ENCODE measurements at regions not wholly inside any gene's neighbourhood (a gene's known extent, or its start where the extent isn't known, plus 50 kb on each side); places are given as distances from the start of the nearest gene placed in this dataset.
"Not testable (repeated sequence)": the region's sequence is repeated elsewhere in the genome, so short reads cannot be mapped to it uniquely, and the experiment has no call there.

DNA sequence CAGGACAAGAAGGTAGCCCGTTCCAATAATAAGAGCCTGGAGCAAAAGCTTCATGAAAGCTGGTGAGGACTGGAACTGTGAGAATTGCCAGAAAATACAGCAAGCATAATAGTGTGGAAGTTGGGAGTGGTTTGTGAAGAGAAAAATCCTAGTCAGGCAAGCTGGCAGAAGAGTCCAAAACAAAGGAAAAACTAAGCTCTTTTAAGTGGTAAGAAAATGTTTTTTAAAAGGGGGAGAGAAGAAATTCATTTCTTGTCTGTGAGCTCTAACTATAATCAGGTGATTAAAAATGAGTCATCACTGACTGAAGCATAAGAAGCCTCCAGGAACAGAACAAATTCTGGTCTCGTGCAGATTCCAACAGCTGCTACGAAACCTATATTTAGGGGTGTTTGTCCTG lies 102.6 kb downstream of the CAAP1 start:
- DNase-seq (ENCODE audit: low read depth, low spot score), result peak; percentile 32

DNA sequence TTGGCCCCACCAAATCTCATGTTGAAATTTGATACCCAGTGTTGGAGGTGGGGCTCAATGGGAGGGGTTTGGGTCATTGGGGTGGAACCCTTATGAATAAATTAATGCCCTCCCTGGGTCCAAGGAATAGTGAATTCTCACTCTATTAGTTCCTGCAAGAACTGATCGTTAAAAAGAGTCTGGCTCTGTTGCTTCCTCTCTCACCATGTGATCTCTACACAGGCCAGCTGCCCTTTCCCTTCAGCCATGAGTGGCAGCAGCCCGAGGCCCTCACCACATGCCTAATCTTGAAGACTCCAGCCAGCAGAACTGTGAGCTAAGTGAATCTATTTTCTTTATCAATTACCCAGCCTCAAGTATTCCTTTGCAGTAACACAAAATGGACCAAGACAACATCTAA lies 106.0 kb downstream of the CAAP1 start:
- no peak for DNase-seq (ENCODE audit: low read depth, low spot score)

DNA sequence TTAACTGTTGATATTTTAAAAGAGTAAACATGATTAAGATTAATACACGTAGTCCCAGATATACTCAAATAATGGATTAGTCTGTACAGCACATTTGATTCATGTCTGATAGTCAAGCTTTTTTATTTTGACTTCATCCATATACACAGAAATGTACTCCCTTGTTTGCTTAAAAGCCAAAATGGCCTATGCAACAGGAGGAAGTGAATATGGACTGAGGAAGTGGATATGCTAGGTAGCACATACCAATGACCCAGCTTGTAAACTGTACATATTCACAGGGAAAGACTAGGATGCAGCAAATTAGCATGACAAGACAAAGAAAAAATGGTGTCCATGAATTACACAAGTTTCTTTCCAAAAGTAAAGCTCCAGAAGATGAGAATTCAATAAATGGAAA lies 109.7 kb downstream of the CAAP1 start:
- DNase-seq (ENCODE audit: low read depth, low spot score), result no peak

DNA sequence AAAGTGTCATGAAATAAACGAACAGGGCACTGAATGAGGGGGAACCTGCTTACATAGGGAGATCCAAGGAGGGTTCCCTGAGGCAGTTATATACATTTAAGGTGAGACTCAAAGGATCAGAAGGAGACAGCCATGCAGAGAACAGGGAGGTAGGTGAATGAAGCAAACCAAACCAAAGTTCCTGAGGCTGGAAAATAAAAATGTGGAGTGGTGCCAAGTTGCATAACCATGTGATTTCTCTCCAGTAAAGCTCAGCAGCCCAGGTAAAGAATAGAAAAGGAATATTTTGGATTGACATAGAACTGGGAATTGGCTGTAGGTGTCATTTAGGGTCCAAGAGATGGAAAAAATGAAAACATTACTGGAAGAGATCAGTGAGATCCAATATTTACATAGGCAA lies 110.7 kb downstream of the CAAP1 start:
- peak; percentile 14 for DNase-seq (ENCODE audit: low read depth, low spot score)

DNA sequence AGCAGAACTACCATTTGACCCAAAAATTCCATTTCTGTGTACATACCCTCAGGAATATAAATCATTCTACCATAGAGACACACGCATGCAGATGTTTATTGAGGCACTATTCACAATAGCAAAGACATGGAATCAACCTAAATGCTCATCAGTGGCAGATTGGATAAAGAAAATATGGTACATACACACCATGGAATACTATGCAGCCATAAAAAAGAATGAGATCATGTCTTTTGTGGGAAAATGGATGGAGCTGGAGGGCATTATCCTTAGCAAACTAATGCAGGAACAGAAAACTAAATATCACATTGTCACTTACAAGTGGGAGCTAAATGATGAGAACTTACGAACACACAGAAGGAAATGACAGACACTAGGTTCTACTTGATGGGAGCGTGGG lies 112.3 kb downstream of the CAAP1 start:
- DNase-seq (ENCODE audit: low read depth, low spot score), result not testable (repeated sequence)

DNA sequence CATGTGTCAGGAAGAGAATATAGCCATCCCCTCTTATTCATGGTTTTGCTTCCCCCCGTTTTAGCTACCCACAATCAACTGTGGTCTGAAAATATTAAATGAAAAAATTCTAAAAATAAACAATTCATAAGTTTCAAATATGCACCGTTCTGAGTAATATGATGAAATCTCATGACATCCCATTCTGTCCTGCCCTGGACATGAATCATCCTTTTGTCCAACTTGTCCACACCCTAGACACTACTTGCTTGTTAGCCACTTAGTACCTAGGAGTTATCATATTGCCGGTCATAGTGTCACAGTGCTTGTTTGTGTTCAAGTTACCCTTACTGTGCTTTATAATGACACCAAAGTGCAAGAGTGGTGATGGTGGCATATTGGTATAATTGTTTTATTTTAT lies 113.5 kb downstream of the CAAP1 start:
- no peak for DNase-seq (ENCODE audit: low read depth, low spot score)

DNA sequence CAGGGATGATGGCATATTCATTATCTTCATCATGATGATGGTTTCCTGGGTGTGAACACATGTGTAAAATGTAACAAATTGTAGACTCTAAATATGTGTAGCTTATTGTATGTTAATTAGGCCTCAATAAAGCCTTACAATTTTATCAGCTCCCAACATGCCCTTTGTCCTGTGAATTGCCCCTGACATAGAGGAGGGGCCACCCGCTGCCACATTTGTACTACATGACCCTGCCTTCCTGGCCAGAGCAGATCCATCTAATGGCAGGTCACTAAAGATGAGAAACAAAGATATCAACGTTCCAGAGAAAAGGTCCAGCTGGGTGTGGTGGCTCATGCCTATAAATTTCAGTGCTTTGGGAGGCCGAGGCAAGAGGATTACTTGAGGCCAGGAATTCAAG lies 117.2 kb downstream of the CAAP1 start:
- DNase-seq (ENCODE audit: low read depth, low spot score), result no peak

DNA sequence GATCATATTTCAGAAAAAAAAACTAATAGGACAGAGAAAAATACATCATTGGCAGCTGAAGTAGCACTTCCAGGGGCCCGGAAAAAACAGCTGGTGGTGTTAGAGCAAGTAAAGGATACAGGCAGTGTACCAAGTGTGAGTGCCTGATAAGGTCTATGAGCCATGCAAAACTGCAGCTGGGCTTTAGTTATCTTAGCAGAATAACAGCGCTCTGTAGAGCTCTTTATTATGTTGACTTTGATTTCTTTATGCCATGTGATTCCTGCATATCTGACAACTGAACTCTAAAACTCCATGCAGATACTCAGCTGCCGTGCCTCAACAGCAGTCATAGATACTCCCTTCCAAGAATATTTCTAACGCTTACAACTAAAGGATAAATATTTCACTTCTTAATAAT lies 119.5 kb downstream of the CAAP1 start:
- DNase-seq (ENCODE audit: low read depth, low spot score), result no peak

DNA sequence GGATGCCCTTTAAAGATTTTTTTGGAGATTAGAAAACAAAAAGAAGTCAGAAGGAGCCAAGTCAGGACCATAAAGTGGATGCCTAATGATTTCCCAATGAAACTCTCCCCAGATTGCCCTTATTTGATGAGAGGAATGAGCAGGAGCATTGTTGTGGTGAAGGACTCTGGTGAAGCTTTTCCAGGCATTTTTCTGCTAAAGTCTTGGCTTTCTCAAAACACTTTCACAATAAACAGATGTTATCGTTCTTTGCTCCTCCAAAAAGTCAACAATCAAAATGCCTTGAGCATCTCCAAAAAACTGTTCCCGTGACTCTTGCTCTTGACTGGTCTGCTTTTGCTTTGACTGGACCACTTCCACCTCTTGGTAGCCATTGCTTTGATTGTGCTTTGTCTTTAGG lies 121.8 kb downstream of the CAAP1 start:
- DNase-seq (ENCODE audit: low read depth, low spot score), result no peak

DNA sequence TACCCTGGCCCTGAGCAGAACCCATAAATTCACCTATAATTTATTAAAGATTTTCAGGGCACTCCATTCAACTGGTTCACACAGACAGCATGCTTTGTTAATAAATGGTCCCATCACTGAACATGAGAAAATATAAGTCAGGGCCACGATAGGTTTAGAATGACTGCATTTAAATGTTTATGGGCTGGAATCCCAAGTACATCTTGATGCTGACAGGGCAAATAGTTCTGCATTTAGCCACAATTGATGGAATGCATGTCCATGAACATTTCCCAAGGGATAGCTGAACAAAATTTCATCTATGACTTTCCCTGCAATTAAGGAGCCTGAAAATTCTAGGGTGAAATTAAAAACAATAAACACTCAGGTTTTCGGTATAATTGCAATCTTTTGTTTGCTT lies 124.5 kb downstream of the CAAP1 start:
- DNase-seq (ENCODE audit: low read depth, low spot score), result no peak

DNA sequence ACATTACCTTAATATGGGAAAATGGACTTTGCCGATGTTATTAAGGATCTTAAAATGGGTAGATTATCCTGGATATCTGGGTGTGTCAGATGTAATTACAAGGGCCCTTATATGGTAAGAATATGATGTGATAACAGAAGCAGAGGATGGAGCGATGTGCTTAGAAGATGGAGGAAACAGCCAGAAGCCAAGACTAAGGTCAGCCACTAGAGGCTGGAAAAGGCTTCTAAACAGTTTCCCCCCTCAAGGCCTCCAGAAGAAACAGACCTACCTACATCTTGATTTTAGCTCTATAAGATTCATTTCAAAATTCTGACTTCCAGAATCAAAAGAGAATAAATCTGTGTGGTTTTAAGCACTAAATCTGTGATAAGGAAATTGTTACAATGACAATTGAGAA lies 131.9 kb downstream of the CAAP1 start:
- no peak for DNase-seq (ENCODE audit: low read depth, low spot score)

DNA sequence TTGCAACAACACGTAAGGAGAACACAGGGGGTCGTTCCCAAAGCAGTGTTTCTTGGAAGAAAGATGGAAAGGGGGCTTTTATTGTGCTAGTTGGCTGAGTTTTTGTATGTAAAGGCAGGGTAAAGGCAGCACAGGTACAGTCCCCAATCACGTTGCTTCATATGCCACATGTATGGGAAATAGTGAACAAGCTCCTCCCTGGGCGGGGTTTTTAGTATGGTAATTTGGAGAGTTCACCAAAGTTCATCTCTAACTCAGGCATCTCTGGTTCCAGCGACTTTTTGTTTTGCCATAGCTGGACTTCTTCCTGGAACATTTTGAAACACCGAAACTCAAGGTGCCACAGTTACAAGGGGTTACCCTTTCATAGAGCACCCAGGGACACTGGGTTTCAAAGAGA lies 133.9 kb downstream of the CAAP1 start:
- no peak for DNase-seq (ENCODE audit: low read depth, low spot score)

DNA sequence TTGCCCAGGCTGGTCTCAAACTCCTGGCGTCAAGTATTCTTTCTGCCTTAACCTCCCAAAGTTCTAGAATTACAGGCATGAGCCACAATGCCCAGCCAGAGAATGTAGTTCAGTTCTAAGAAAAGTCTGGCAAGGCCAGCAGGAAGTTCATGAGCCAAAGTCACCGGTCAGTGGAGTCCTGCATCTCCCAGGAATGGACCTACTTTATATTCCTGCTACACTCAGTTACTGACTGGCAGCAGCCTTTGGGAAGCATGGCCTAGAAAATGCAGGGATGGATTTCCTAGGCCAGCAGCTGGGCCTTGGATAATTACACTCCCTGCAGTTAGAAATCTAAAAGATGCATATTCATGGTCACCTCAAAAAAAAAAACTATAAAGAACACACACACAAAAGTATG lies 135.7 kb downstream of the CAAP1 start:
- DNase-seq (ENCODE audit: low read depth, low spot score), result no peak

DNA sequence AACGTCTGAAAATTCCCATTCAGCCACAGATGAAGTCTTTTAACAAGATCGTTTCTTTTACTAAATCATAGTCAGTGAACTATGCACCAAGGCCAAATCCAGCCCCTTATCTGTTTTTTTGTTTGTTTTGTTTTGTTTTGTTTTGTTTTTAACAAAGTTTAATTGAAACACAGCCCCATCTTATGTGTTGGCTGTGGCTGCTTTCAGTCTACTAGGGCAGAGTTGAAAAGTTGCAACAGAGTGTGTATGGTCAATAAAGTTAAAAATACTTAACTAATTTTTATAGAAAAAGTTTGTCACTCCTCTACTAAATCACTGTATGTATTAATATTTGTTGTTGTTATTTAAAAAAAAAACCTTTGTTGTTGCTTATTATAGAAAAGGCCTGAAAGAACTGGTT lies 137.1 kb downstream of the CAAP1 start:
- DNase-seq (ENCODE audit: low read depth, low spot score), result no peak

DNA sequence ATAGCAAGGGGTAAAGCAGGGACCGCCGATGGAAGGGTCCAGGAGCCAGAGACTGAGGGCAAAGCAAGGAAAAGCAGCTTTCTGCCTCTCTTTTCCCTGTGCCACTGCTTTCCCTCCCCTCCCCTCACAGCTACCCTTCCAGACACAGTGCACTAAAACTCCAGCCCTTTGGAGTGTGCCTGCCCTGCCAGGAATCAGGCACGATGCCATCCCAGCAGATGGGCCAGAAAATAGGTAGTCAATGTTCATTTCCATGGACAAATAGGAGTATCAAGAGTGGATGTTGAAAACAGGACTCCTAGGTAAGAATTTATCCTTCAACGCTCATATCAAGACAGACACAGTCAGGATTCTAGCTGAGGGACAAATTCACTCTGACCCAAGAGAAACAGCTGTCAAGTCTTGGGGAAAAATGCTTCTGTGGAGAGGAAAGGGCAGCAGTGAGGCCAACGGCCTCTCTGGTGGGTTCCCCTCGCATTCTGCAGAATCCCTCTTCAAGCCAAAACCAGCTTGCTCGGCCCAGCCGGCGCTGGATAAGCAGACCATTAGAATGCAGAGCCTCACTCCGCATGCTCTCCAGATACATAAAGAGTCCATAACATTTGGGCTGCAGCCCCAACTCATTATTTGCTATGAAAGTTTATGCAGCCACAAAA lies 138.0 kb downstream of the CAAP1 start:
- DNase-seq (ENCODE audit: low read depth, low spot score), result no peak

DNA sequence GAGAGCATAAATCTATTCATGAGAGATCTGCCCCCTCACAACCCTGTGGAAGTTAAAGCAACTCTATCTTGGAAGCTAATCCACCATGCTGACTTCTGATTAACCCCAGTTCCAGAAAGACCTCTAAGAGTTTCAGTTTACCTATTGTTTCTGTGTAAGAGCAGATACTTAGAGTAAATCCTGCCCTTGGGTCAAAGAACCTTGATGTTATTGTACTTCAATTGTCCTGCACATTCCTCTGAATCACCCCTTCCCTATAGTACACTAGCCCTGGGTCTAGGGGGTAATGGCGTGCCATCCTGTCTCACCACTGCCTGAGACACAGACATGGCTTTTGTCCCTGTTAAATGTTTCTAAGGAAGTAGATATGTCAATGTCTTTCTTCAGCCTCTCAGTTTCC lies 138.6 kb downstream of the CAAP1 start:
- no peak for DNase-seq (ENCODE audit: low read depth, low spot score)

DNA sequence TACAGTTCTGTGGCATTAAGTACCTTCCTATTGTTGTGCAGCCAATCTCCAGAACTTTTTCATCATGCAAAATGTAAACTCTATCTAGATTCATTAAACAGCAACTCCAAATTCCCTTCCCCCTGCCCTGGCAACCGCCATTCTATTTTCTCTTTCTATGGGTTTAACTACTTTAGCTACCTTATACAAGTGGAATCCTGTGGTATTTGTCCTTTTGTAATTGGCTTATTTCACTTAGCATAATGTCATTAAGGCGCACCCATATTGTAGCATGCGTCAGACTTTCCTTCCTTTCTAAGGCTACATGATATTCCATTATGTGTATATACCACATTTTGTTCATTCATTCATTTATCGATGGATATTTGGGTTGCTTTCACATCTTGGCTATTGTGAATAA lies 142.4 kb downstream of the CAAP1 start:
- DNase-seq (ENCODE audit: low read depth, low spot score), result no peak

DNA sequence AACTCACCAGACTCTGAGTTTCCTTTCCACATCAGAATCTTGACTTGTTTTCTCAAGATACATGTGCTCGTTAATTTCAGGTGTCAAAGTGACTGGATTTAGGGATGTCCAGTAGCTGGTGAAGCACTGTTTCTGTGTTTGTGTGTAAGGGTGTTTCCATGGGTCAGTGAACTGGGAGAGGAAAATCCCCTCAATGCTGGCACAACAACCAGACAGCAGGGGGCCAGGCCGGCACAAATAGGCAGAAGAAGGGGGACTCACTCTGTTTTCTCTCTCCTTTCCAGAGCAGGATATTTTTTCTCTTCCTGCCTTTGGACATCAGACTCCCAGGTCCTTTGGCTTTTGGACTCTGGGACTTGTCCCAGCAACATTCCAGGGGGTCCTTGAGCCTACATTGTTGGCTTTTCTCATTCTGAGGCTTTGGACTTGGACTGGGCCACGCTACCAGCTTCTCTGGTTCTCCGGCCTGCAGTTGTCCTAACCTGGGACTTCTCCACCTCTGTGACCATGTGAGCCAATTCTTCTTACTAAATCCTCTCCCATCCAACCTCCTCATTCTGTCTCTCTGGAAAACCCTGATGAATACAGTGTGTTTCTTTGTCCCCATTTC lies 144.0 kb downstream of the CAAP1 start:
- no peak for DNase-seq (ENCODE audit: low read depth, low spot score)

DNA sequence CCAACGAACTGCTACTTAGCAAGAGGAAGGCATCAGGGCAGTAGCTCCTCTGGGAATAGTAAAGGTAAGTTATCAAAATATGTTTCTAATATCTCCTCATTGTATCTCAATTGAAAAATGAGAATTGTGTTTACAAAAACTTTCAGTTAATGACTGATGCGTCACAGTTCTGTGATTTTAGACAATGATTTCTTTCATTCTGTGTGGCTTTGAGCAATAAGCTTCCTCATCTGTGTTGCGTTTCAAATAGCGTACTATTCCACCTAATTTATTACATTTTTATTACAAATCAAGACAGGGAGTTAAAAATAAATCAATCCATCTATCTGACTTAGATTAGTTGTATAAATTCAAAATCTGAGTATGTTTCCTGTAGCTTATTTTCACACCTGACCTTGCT lies 145.0 kb downstream of the CAAP1 start:
- DNase-seq (ENCODE audit: low read depth, low spot score), result no peak

DNA sequence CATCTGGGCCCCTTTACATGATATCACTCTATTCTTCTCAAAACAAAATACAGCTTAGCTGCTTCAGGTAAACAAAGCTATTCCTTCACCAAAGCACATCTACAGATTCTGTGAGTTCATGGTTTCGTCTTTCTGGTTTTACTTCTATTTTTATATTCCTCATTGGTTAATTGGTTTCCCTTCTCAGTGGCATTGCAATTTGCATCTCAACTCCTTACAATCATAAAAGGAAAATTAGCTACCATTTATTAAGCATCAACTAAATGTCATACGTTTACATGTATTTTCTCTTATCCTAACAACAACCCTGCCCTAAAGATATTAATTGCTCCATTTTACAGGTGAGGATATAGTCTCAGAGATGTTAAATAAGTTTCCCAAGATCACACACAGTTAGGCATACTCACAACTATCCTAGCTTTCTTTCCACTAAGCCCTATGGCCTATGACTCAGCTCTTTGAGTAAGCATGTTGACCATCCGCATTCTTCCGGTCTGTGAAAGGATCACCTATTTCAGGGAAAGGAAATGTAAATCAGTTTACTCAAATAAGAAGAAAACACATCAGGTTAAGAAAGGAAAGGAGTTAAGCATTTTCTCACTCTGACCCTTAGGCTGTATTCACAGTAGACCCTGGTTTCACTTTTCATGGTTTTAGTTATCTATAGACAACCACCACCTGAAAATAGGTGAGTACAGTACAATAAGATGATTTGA lies 146.1 kb downstream of the CAAP1 start:
- DNase-seq (ENCODE audit: low read depth, low spot score), result peak; percentile 46

DNA sequence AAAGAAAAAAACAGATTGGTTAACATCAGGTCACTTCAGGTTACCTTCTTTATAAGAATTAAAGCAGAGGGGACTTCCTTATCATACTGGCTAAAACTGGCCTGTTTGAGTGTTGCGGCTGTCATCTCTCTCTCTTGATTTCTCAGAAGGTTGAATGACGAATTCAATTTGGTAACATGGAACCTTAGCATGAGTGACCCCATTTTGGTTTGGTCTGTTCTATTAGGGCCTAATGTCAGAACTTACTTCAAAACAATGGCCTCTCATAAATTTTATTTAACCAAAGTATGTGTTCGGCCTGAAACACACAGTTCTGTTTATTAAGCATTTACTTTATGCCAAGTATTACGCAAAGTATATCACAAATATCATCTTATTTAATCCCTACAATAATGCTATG lies 147.5 kb downstream of the CAAP1 start:
- no peak for DNase-seq (ENCODE audit: low read depth, low spot score)

DNA sequence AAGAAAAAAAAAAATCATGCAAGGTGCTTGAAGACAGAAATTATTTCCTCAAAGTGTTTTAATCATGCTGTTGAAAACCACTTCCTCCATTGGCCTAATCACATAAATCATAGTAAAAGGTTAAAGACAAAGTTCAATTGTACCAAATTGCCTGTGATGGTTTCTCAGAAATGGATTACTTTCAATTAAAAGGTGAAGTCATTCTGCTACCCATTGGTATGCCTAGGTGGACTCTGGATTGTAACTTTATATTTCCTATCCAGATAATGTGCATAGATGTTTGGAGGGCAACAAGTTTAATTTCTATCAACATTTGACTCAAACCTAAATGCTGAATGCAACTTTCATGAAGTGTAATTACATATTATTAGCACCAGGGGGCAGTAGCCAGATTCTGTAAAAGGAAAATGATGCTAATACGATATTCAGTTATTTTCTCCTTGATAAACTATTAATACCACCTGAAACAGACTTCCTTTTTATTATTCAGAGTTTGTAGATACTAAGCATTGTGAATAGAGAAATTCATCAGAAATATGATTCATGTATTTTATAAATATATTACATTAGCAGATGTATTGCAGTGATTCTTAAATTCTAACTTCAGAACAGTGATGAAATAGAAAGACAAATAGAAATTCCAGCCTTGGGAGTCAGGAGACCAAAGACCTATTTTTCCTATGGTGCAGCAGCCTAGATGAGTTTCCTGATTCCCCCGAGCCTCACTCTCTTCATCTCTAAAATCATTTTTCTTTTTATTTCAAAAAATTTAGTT lies 148.2 kb downstream of the CAAP1 start:
- peak; percentile 36 for DNase-seq (ENCODE audit: low read depth, low spot score)
